ENCODE measurements at regions not wholly inside any gene's neighbourhood (a gene's known extent, or its start where the extent isn't known, plus 50 kb on each side); places are given as distances from the start of the nearest gene placed in this dataset.

GRCh38 chr16:86800894-86801293 is 222.5 kb downstream of the FOXL1 start:
- no peak for DNase-seq (ENCODE audit: low read depth in 2 of 2)

GRCh38 chr16:86802013-86802412 is 223.7 kb downstream of the FOXL1 start:
- no peak for DNase-seq (ENCODE audit: low read depth in 2 of 2)

- no peak for DNase-seq (ENCODE audit: low read depth in 2 of 2)
Measured at GRCh38 chr16:86805188-86805587, 226.8 kb downstream of the FOXL1 start.

GRCh38 chr16:86806181-86806837 is 228.0 kb downstream of the FOXL1 start:
- no peak for DNase-seq (ENCODE audit: low read depth in 2 of 2)

- no peak for DNase-seq (ENCODE audit: low read depth in 2 of 2)
Measured at GRCh38 chr16:86806838-86807351, 228.5 kb downstream of the FOXL1 start.

GRCh38 chr16:86808863-86809444 is 230.6 kb downstream of the FOXL1 start:
- DNase-seq (ENCODE audit: low read depth in 2 of 2) = no peak

- no peak for DNase-seq (ENCODE audit: low read depth in 2 of 2)
Measured at GRCh38 chr16:86809458-86809955, 231.2 kb downstream of the FOXL1 start.

- DNase-seq (ENCODE audit: low read depth in 2 of 2) = no peak
Measured at GRCh38 chr16:86810062-86810461, 231.7 kb downstream of the FOXL1 start.

- DNase-seq (ENCODE audit: low read depth in 2 of 2) = no peak
Measured at GRCh38 chr16:86812363-86812970, 234.1 kb downstream of the FOXL1 start.

GRCh38 chr16:86814256-86814655 is 235.9 kb downstream of the FOXL1 start:
- DNase-seq (ENCODE audit: low read depth in 2 of 2) = no peak

- no peak for DNase-seq (ENCODE audit: low read depth in 2 of 2)
Measured at GRCh38 chr16:86816930-86817625, 238.7 kb downstream of the FOXL1 start.

- DNase-seq (ENCODE audit: low read depth in 2 of 2) = no peak
Measured at GRCh38 chr16:86818671-86819532, 240.6 kb downstream of the FOXL1 start.

- no peak for DNase-seq (ENCODE audit: low read depth in 2 of 2)
Measured at GRCh38 chr16:86819533-86819892, 241.2 kb downstream of the FOXL1 start.

GRCh38 chr16:86821895-86822294 is 243.5 kb downstream of the FOXL1 start:
- DNase-seq (ENCODE audit: low read depth in 2 of 2) = no peak

GRCh38 chr16:86823125-86823524 is 244.8 kb downstream of the FOXL1 start:
- DNase-seq (ENCODE audit: low read depth in 2 of 2) = no peak

GRCh38 chr16:86823888-86824671 is 245.7 kb downstream of the FOXL1 start:
- DNase-seq (ENCODE audit: low read depth in 2 of 2) = no peak

- no peak for DNase-seq (ENCODE audit: low read depth in 2 of 2)
Measured at GRCh38 chr16:86824751-86825296, 246.5 kb downstream of the FOXL1 start.

GRCh38 chr16:86825631-86826030 is 247.3 kb downstream of the FOXL1 start:
- no peak for DNase-seq (ENCODE audit: low read depth in 2 of 2)

- no peak for DNase-seq (ENCODE audit: low read depth in 2 of 2)
Measured at GRCh38 chr16:86826941-86827340, 248.6 kb downstream of the FOXL1 start.

GRCh38 chr16:86827521-86827920 is 249.2 kb downstream of the FOXL1 start:
- no peak for DNase-seq (ENCODE audit: low read depth in 2 of 2)

Data from stimulated activated CD4-positive, alpha-beta T cell treated with anti-CD3 and anti-CD28 coated beads, Interleukin-4, amount 100 ng/mL, for 48 hours (primary cell).